ENCODE measurements at regions not wholly inside any gene's neighbourhood (a gene's known extent, or its start where the extent isn't known, plus 50 kb on each side); places are given as distances from the start of the nearest gene placed in this dataset.
"Not testable (repeated sequence)": the region's sequence is repeated elsewhere in the genome, so short reads cannot be mapped to it uniquely, and the experiment has no call there.

DNA sequence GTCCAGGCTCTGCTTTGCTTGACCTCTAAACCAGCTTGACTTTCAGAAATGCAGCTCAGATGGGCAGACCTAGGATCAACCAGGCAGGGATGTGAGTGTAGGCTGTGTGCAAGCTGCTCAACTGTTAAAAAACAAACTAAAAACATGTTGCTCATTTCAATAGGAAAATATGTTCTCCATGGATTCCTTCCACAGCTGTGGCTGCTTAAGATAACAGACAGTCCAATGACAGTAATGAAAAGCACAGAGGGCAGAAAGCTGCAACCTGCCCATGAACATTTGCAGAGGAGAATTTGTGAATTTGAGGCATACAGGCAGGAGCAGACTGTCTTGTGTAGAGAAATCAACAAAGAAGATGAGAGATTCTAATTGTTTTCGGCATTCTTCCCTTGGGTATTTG lies 534.2 kb downstream of the CCSER2 start:
- no peak for ATAC-seq

DNA sequence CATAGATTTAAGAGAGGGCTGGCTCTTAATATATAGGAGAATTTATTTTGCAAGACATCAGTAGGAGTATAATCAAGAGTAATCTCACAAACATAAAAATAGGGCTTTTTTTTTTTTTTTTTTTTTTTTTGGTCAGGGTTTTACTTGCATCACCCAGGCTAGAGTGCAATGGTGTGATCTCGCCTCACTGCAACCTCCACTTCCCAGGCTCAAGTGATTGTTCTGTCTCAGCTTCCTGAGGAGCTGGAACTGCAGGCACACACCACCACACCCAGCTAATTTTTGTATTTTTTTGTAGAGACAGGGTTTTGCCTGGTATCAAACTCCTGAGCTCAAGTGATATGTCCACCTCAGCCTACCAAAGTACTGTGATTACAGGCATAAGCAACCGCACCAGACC lies 535.3 kb downstream of the CCSER2 start:
- ATAC-seq = no peak

DNA sequence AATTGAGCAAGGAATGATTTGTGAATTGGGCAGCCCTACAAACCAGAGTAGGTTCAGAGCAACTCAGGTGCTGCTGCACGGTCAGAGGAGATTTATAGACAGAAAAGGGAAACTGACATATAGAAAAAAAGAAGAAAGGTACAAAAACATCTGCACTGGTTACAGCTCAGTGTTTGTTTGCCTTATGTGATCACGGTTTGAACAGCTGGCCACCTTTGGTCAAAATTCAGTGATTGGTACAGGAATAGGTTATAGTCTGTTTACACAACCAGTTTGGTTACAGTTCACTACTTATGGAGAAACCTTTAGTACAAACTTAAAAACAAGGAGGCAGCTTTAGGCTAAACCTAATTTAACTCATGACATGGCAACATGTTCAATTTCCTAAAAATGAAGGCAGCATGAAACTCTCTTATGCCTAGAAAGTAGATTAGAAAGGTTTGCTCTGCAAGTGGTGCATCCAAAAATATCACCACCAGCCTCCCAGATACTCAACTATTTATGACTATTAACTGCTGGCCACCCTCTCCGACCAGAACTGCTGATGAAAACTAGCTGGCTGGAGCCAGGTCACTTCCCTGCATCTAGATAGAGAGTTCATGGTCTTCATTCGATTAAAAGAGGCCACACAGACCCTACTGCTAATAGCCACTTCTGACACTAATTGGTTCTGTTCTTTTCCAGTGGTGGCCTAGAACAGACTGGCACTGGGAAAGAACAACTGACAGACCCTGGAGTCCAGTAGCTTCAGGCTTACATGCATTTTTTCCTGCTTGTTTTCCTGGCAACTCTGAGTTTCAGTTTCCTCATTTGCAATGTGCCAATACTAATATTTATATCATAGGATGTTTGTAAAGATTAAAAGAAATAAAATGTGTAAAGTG lies 548.0 kb downstream of the CCSER2 start:
- no peak for ATAC-seq

DNA sequence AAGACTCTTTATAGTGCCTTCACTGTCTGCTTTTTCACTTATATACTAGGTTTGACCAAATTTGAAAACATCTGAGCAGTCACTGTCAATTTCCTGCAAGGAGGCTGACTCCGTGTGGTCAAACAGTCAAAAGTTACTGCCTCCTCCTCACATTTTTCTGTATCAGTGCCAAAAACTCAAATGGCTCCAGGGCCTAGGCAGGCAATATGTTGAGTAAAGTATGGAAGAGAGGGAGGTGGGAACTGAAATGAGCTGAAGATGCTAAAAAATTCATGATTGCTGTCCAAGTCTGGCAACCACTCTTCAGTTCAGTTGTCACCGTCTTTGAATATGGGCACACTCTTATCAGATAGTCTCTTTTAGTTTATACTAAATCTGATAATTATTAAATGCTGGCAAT lies 551.6 kb downstream of the CCSER2 start:
- no peak for ATAC-seq

DNA sequence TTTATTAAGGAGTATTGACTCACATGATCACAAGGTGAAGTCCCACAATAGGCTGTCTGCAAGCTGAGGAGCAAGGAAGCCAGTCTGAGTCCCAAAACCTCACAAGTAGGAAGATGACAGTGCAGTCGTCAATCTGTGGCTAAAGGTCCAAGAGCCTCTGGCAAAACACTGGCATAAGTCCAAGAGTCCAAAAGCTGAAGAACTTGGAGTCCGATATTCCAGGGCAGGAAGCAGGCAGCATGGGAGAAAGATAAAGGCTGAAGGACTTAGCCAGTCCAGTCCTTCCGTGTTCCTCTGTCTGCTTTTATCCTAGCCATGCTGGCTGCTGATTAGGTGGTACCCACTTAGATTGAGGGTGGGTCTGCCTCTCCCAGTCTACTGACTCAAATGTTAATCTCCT lies 553.3 kb downstream of the CCSER2 start:
- not testable (repeated sequence) for ATAC-seq

DNA sequence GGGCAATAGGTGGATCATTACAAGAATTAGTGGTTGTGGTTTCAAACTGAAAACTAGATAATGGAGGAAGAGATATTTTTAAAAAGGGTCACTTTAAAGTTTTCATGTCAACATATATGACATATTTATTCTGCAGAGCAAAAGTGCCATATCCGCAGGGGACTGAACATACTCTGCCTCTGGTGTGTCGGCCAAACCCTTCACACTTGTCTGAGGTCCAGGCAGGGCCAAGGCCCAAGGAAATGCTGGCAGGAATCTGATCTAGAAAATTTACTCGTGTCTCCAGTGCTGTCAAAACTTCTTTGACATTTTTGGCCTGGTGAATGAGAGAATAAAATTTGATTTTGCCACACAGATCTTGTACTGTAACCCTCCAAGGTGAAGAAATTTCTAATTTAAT lies 562.3 kb downstream of the CCSER2 start:
- no peak for ATAC-seq

DNA sequence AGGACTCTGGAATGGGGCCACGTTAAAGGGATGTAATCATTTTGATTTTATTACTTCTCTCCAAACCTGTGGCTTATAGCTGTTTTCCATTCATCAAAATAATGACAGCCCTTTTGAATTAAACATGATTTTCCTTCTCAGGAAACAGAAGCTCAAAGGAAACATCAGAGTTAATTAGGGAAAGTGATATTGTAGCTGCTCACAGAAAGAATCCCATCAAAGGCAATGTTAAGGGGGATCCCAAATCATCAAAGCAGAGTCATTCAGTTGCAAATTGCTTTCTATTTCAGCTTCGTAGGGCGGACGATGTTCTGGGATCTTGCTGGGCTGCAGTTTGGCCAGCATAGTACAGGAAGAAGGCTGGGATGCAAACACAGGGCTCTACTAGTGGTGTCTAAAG lies 563.2 kb downstream of the CCSER2 start:
- ATAC-seq = no peak

DNA sequence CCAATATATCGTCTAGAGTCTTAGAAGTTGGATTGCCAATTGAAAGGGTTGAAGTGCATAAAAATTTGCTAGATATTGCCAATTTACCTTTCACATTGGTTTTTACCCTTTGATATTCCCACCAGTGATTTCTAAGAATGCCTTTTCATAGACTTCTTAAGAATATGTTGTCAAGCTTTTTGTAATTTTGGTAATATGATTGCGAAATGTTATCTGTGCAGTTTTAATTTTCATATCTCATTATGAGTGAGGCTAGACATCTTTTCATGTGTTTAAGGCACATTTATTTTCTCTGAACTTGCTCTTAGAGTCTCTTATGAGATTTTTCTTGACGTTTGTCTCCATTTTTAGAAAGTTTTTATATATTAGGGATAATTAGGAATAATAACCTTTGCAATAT lies 567.2 kb downstream of the CCSER2 start:
- no peak for ATAC-seq

DNA sequence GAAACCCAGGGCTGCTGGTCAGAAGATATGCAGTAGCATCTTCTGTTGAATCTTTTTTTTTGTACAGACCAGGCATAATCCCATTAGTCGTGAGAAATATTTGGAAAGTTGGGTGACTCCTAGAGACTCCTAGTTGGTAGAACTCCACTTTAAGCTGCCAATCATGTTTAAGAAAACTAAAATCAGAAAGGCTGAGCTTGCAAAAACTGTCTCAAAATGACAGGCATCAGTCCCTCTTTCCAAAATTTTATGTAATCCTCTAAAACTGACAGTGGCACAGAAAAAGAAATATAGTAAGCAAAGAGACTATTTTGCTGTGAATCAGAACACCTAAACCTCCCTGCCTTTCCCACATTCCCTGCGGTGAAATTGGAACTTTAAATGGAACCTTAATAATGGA lies 568.5 kb downstream of the CCSER2 start:
- no peak for ATAC-seq

DNA sequence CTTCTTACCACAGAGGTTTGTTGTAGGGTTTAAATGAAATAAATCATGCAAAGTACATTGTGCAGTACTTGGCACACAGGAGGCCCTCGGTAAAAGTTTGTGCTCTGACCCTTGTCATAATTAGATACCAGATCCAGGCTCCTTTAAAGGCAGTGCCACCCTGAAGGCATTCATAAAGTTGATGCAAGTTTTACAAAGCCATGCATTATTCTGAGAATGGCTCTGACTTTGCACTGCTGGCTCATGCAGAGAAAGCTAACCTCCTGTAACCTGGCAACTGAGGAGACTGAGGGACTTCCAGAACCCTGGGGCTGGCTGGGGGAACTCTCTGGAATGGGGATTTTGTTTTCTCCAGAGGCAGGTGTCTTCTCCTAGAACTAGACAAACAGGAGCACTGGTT lies 570.9 kb downstream of the CCSER2 start:
- no peak for ATAC-seq

DNA sequence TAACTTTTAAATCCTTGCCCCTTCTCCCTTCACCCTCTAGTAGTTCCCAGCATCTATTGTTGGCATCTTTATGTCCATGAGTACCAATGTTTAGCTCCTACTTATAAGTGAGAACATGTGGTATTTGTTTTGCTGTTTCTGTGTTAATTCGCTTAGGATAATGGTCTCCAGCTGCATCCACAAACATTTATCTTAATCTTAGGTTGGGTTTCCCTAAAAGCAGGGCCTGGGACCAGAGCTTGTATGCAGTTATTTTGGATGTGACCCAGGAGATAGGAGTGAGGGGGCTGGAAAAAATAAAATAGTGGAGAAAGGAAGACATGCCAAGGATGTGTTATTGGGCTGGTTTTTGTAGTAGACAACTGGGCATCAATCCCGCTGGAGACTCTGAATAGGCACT lies 571.8 kb downstream of the CCSER2 start:
- ATAC-seq = no peak

DNA sequence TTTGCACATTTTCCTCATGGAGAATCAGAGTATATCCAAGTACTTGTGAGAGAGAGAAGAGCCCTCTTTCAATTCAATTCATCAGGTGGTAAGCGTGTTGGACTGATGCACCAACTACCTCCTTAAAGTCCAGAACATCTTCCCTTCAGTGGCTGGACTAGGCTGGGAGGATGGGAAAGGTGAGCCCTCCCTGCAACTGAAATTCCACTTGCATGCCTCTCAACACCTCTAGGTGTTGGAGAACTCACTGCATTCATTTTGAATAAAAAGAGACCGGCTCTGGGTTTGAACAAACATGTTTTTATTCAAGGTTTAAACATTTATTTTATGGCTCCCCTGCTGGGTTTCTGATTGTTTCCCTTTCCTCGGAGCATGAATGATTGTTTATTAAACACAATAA lies 573.5 kb downstream of the CCSER2 start:
- no peak for ATAC-seq

DNA sequence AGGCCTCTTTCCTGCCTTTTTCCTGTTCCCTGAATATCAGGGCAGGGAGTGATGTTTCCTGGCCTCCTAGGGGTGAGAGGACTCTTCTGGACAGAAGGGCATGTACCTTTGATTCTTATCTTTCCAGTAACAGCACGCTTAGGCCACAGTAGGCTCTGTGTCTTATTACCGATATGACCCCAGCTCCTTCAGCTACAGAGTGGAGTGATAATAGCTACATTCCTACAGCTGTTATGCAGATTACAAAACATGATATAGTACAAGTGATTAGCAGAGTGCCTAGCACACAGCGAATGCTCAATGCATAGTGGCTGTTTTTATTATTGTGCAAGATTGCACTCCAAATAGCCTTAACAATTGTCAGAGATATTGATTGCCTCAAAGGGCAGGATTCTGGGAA lies 574.2 kb downstream of the CCSER2 start:
- no peak for ATAC-seq

DNA sequence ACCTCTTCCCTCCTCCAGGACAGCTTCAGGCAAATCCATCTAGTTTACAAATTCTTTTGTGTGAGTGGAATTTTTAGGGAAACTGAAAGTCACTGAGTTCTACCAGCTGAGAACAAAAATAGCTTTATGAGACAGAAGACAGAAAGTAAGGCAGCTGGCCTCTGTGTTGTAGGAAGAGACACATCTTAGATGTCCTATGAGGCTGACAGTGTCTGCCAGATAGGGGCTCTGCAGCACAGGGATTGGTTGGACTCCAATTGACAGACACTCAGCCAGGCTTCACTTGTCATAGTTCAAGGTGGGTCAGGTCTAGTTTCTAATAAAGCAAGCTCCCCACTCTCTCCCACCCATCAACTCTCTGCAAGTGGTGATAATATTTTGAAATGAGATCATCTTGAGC lies 574.9 kb downstream of the CCSER2 start:
- ATAC-seq = no peak

DNA sequence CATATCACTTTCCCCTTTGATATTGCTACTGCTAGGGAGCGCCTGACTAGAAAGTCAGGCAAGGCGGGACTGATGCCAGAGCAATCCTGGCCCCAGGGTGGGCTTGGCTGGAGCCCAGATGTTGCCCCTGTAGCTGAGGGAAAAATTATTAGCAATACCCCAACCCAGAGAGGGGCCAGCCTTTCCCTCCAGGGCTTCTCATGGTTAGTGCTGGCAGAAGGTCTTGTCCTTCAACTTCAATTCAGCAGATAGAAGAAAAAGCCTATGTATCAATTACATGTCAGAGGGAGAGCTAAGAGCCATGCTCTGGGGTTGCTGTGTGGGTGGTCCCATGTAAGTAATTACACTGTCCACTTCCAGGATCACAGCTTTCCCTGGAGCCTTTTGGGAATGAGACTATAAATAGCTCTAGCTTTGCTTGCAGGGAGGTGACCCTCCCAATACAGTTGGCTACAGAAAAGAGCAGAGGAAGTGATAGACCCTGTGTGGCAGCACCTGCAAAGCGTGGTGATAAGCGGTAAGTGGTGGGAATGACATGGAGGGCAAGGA lies 579.1 kb downstream of the CCSER2 start:
- no peak for ATAC-seq

DNA sequence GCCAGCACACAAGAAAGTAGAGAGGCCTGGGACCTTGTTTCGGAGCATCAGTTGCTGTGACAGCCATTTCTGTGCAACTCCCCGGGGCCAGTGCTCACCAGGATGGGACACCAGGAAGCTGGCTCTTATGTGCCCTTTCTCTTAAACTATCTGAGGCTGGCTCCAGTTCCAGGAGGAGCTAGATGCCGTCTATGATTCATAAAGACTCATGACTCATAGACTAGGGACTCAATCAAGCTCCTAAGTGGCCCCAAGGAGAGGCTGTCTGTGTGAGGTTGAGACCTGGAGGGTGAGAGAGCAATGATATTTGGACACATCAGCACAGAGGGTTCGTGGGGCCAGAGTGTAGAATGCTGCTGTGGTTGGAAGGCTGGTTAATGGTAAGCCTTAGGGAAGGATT lies 580.1 kb downstream of the CCSER2 start:
- ATAC-seq = no peak

DNA sequence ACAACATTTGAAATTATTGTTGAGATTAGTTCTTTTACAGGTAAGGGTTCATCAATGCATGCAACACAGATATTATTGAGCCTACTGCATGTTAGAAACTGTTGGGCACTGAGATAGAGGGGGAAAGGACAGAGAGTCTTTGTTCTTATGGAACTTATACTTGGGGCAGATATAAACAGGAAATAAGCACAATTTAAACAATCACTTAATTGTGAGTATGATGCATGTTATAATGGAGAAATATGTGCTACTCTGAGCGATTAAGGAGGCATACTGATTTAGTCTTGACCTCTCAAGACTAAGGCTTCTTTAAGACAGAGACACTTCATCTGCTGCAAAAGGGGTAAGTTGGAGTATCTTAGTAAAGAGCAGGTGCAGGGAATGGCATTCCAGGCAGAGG lies 593.3 kb downstream of the CCSER2 start:
- no peak for ATAC-seq

DNA sequence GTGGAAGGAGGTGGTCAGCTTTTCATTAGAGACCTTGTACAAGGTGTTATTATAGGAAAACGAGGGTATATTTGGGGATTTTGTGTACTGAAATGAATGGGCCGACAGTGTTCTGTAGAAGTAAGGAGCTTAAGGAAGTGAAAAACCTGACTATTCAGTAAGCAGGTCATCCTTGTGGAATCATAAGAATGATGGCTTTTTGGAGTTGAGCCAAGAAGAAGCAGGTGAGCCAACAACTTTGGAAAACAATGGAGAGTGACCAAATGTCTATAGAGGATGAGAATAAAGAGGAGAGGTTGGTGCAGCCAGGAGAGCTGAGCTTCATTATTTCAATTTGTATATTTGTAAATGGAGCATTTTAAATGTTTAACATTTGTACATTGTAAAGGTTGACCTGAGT lies 595.7 kb downstream of the CCSER2 start:
- ATAC-seq = no peak

DNA sequence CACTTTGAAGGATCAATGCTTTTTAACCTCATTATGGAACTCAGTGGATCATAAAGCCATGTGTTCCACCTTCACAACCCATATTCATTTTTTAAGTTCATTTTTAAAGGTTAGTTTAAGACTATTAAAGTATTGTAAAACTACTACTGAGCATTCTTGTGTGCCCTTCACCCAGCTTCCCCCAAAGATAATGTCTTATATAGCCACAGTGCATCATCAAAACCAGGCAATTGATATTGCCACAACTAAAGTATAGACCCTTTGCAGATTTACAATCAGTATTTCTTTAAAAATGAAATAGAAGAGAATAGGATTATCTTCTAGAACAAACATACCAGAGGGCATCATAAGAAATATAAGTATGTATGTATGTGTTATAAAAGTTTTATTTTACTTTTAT lies 597.1 kb downstream of the CCSER2 start:
- no peak for ATAC-seq

DNA sequence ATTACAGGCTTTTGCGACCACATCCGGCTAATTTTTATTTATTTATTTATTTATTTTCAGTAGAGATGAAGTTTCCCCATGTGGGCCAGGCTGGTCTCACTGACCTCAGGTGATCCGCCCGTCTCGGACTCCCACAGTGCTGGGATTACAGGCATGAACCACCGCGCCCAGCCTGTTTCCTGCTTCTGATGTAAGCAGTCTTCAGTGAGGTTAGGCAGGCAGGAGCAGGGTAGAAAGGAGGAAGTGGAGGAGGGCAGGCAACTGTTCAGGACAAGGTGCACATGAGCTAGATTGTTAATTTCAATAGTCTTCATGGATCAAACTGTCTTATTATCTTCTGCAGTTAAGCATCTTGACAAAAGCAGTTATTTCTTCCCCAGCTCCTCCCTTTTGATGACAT lies 605.0 kb downstream of the CCSER2 start:
- ATAC-seq = no peak

DNA sequence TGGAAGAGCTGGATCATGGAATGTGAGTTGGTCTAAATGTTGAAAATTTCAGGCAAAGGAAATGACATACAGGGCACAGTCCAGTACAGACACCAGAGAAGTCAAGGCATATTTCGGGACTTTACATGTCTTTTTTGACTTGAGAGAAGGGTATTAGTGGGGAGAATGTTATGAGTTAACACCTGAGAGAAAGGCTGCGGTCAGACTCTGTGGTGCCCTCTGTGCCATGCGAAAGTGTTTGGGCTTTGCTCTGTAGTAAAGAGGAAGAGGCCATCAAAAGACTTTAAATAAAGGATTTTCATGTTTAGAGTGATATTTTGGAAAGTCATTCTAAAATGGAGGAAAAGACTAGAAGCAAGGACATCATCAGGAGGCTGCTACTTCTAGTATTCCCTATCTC lies 607.4 kb downstream of the CCSER2 start:
- ATAC-seq = no peak

DNA sequence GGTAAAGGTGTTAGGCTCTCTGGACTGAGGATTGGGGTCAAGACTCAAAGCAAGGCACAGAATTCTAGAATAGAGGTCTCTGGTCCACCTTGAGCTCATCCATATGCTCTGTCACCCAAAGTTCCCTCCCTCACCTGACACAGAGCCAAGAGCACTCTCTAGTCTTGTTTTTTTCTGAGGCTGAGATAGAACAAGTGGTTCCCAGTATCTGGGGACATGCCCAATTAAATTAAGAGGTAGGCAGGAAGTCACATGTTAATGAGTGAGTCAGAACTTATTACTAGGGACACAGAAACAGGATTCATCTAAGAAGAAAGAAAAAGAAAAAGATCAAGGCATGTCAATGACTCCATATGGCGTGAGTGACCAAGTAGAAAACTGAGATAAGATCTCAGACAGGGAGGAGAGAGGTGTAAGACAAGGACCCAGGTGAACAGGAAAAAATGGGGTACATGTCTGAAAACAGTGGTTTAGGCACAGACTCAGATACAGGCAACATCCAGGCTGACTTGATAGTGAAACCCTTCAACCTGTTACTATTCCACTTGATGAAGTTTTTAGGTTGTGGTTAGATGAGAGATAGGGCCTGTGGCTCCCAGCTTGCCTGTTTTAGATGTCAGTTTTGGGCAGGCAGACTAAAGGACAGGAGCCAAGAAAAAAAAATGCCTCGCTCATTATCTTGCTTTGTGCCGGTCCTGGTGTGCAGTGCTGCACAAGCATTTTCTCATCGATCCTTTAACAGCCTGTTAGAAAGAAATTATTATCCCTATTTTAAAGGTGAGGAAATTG lies 609.9 kb downstream of the CCSER2 start:
- no peak for ATAC-seq

DNA sequence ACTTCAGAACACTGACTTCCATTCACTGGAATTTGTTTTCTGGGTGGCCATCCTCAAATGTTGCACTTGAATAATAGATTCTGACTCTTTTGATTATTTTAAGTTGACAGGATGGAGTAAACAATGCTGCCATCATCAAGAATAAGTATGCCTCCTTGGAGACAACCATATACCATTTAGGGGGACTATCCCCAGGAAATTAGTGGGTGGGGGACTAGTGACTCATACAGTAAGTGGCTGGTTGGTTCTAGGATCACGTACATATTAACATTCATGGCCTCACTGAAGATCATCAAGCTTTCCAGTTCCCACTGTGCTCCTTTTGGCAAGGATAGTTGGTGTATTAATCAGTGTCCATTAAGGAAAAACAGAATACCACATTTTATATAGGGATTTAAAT lies 615.2 kb downstream of the CCSER2 start:
- ATAC-seq = no peak

DNA sequence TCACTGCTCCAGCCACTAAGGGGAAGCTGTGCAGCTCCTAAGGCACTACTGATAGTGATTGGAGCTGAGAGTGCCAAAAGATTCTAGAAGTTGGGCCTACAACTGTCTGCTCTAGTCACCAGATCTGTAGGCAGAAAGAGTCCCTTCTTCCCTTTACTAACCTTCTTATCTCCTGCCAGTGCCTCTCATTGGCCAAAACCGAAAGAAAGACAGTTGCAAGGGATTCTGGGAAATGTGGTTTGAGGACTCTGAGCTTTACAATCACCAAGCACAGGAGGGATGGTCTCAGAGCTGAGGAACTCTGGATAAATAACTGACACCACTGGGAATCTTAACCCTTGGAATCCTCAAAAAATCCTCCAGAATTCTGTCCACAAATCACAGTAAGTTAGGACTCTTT lies 615.8 kb downstream of the CCSER2 start:
- no peak for ATAC-seq
